ENCODE measurements at regions not wholly inside any gene's neighbourhood (a gene's known extent, or its start where the extent isn't known, plus 50 kb on each side); places are given as distances from the start of the nearest gene placed in this dataset.

GRCh38 chr2:193520709-193521458 lies 1326.2 kb upstream of the TMEFF2 start:
- peaks cover 8% of the 10 kb centered on the region; the same call in 2 of the 3 replicates for H3K4me1 ChIP-seq
- H3K4me3 ChIP-seq = no peak overlapping the region
- POLR2A ChIA-PET = no interaction called here
- no peak overlapping the region for H3K27ac ChIP-seq
- ATAC-seq = no peak
- no peak for DNase-seq (ENCODE audit: low read depth in 1 of 2, low spot score in 1 of 2)
- H3K4me2 ChIP-seq = no peak overlapping the region
- H3K9me3 ChIP-seq = no peaks in the 10 kb centered on the region
- FAIRE-seq = no peak
- TF ChIP-seq TFCP2L1 (CRISPR knock-in tag; IDR thresholded peaks at IDR 0.05) = no peak
- no peak for TF ChIP-seq CHD4 (IDR thresholded peaks at IDR 0.05; ENCODE audit: borderline replicate concordance)
- no peak for TF ChIP-seq CHD2 (IDR thresholded peaks at IDR 0.05; ENCODE audit: low read length, partially characterized antibody)
- TF ChIP-seq ELK1 (IDR thresholded peaks at IDR 0.05; ENCODE audit: low read depth, low read length) = no peak
- TF ChIP-seq TP53 (CRISPR knock-in tag; IDR thresholded peaks at IDR 0.05) = no peak
- TF ChIP-seq MAFK (IDR thresholded peaks at IDR 0.05; ENCODE audit: partially characterized antibody) = no peak
- TF ChIP-seq EHF (CRISPR knock-in tag; IDR thresholded peaks at IDR 0.05) = no peak
- no peak for TF ChIP-seq ZFP36 (IDR thresholded peaks at IDR 0.05; ENCODE audit: borderline replicate concordance, partially characterized antibody)
- no peak for TF ChIP-seq FOXS1 (CRISPR knock-in tag; IDR thresholded peaks at IDR 0.05)
- no peak for TF ChIP-seq E2F6 (IDR thresholded peaks at IDR 0.05; ENCODE audit: borderline replicate concordance, low read depth)
- no peak for TF ChIP-seq SMC3 (IDR thresholded peaks at IDR 0.05)
- no peak for TF ChIP-seq HOXA7 (CRISPR knock-in tag; IDR thresholded peaks at IDR 0.05)
- TF ChIP-seq RARB (CRISPR knock-in tag; IDR thresholded peaks at IDR 0.05) = no peak
- TF ChIP-seq HDAC2 (IDR thresholded peaks at IDR 0.05) = no peak
- no peak for TF ChIP-seq KDM1A (IDR thresholded peaks at IDR 0.05; ENCODE audit: low read depth)
- no peak for TF ChIP-seq ZC3H11A (IDR thresholded peaks at IDR 0.05)
- no peak for TF ChIP-seq BHLHE40 (IDR thresholded peaks at IDR 0.05; ENCODE audit: low read depth, low read length)
- no peak for TF ChIP-seq USF2 (IDR thresholded peaks at IDR 0.05)
- no peak for TF ChIP-seq SREBF2 (IDR thresholded peaks at IDR 0.05)
- CTCF ChIA-PET = no interaction called here
- 49% methylated on average over 5 of the region's 5 CpGs for WGBS (ENCODE audit: missing lambda C conversion rate)

- H3K4me2 ChIP-seq = peak overlapping the region; percentile 50
- no peak overlapping the region for H3K4me3 ChIP-seq
- CTCF ChIA-PET = no interaction called here
- ATAC-seq (peak; percentile 69 to 73), DNase-seq (ENCODE audit: low read depth in 1 of 2, low spot score in 1 of 2) (peak; percentile 5 to 57), FAIRE-seq (no peak)
- H3K27ac ChIP-seq = peak overlapping the region; percentile 4 to 5; a peak in 1 of 6 replicates
- TF ChIP-seq NFE2L2 (conservative IDR thresholded peaks at IDR 0.05; ENCODE audit: low read length) (no peak), EHF (CRISPR knock-in tag; IDR thresholded peaks at IDR 0.05) (no peak), CBX2 (IDR thresholded peaks at IDR 0.05; ENCODE audit: borderline replicate concordance, low read depth) (no peak), ELK1 (IDR thresholded peaks at IDR 0.05; ENCODE audit: low read depth, low read length) (no peak), PHF8 (IDR thresholded peaks at IDR 0.05; ENCODE audit: borderline replicate concordance, low read depth) (no peak), REST (IDR thresholded peaks at IDR 0.05) (no peak), HDAC2 (IDR thresholded peaks at IDR 0.05) (no peak), NPAS2 (CRISPR knock-in tag; IDR thresholded peaks at IDR 0.05; ENCODE audit: borderline replicate concordance) (no peak), CEBPB (IDR thresholded peaks at IDR 0.05) (no peak), ZC3H11A (IDR thresholded peaks at IDR 0.05) (no peak), ZNF302 (CRISPR knock-in tag; IDR thresholded peaks at IDR 0.05) (no peak)
- H3K4me1 ChIP-seq = peaks cover 8% of the 10 kb centered on the region; the same call in 2 of the 3 replicates
- H3K9me3 ChIP-seq = no peaks in the 10 kb centered on the region
- POLR2A ChIA-PET = no interaction called here
- WGBS (ENCODE audit: missing lambda C conversion rate) = 39% methylated on average over 6 of the region's 6 CpGs
Measured at GRCh38 chr2:193518041-193518817, 1323.5 kb upstream of the TMEFF2 start.
